HG03354 (cell line): ENCODE measurements at regions not wholly inside any gene's neighbourhood (a gene's known extent, or its start where the extent isn't known, plus 50 kb on each side); places are given as distances from the start of the nearest gene placed in this dataset.
A peak's percentile ranks its signal among the peaks of the same experiment; 100 is the strongest.

Experiments used
- ATAC-seq: cut with Tn5 transposase; IDR thresholded peaks from one replicate; pipeline ENCODE4 v1.9.1; 2021; ENCODE audit warnings: mild to moderate bottlenecking; ENCODE audit not compliant: unreplicated experiment, poor library complexity, severe bottlenecking

DNA sequence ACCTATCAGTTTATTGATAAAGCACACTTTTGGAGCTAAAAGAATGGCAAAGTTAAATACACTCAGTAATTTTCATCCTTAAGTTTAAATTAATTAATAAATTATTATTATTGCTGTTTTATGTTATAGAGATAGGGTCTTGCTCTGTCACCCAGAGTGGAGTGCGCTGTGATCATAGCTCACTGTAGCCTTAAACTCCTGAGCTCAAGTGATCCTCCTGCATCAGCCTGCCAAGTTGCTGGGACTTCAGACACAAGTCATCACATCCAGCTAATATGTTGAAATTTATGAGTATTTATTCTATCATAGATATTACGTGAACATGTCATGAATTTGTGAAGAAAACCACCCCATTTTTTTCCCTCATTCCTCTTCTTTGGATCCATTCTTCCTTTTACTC lies 64.2 kb downstream of the GJA1 start:
- ATAC-seq, result no peak

DNA sequence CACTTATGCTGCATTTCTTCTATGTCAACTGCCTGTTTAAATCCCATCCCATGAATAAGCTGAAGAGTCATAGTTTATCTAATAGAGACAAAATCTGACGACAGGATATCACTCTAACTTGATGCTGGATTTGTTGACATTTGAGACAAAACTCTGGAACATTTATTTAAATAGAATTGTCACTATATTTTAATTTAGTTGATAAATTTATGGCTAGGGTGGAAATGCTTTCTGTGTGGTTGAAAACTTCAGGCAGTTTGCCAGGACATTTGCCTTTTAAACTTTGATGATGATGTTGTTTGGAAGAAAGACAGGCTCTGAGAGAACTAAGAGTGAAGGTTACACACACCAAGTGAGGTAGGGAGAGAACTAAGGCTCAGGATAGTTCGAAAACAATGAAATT lies 68.1 kb downstream of the GJA1 start:
- no peak for ATAC-seq

- peak; percentile 81 for ATAC-seq
These were observed 68.8 kb downstream of the GJA1 start for GRCh38 chr6:121504227-121504626.

DNA sequence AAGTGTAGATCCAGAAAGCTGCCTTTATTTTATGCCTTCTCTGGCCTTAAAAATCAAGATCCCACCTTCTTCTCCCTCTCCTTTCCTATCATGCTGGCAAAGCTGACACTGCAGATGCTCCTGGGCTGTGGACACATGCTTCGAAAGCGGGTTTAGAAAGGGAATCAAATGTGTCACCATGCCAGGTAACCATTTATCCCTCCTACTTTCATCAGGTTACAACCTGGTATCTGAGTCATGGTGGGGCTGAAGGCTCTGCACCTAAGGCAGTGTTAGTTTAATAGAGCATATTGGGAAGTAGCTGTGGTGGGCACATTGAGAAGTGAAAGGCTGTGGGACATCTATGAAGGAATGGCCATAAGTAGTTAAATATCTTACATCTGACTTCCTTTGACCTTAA lies 69.8 kb downstream of the GJA1 start:
- no peak for ATAC-seq

DNA sequence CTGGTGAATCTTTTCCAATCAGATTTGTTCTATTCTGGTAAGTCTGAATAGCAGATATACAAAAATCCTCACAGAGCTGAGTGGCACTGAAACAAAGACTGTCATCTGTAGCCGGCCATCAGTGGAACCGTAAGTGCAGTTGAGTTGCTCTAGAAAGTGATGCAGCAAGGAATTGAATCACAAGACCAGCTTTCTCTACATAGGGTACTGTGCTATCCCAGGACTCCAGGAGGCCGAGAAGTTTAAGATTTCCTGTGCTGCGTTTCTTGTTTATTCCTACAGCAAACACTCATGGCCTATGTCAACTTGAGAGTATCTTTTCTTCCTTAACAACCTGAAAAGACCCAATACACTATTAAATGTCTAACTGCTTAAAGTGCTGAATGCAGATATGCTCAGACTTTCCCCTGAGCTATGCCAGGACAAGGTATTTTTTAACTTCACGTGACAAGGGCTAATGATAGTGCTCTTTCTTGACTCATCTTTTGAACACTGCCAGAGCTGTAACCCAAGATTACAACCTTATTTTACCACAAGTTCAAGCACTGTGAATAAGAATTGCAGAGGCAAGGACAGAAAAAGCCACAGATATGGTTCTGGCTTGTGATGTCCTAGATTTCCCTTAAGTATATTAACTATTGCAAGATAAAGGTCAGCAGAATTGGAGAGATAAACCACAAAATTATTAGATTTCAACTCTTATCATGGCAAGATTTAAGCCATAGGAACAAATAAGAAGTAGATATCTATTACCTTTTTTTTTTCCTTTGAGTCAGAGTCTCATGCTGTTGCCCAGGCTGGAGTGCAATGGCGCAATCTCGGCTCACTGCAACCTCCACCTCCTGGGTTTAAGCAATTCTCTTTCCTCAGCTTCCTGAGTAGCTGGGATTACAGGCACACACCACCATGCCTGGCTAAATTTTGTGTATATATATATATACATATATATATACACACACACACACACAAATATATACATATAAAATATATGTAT lies 71.6 kb downstream of the GJA1 start:
- no peak for ATAC-seq

- no peak for ATAC-seq
These were observed 75.2 kb downstream of the GJA1 start for GRCh38 chr6:121510568-121511177.

DNA sequence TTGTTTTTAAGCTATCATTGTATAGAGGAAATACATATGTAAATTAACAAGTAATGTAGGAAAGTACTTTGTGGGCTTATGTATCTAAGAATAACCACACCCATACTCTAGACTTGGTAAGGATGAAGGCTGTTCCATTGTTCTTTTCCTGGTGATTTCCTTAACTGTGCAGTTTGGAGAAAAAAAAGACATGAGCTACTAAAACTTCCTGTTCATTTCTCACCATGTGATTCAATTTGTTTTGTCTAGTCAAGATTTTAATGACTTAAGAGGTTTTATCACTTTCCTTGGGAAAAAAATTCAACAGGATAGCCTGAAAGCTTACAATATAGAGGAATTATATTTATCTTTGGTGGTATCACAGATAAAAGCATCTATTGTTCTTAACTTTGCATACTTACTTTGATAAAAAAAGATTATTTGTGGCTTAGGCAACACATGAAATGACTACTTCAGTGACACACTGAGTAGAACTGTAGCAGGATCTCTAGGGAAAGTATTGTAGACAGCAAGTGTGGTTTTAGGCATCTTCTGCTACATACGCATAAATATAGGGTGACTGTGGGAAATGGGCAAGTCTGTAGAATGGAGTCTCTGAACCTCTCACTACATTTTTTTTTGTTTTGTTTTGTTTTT lies 80.3 kb downstream of the GJA1 start:
- ATAC-seq, result no peak

DNA sequence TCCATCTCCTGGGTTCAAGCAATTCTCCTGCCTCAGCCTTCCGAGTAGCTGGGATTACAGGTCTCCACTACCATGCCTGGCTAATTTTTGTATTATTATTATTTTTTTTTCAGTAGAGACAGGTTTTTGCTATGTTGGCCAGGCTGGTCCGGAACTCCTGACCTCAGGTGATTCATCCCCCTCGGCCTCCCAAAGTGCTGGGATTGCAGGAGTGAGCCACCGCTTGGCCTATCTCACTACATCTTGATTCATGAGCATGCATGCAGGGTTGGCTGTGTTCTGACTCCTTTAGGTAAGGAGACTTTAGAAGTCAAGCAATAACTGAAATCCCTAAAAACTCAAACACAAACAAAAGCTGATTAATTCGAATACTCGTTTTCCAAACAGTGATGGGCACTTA lies 80.9 kb downstream of the GJA1 start:
- ATAC-seq, result no peak

DNA sequence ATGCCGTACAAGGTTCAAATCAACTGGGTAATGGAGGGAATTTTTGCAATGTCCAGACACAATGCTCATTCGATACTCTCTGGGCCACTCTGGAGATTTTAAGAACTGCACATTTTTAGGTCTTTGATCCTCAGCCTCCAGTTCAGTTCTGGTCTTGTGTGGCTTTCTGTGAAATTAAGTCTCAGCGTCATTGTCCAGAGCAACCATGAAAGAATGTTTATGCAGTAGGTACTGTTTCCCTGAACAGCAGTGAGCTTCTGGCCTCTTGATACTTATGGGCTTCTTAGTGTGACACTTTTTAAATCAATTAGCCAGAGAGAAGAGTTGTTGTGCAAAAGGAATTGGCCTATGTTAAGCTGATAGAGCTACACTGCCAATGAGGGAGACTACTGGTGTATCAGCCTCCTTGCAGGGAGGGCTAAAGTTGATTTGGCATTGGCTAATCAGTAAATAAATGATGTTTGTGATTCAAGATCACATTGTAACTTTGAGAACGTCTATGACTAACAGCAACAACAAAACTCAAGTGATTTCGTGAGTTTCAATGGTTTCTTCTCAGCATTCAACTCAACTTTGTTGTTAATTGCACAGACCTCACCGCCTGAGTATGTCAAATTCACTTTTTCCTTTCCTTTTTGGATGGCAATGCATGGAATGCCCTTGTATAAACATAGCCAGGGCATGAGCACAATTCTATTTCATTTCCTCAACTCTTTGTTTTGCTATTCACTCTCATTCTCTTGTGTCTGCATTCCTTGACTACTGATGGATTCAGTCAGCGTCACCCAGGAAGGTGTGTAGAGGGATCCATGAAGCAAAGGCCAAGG lies 85.1 kb downstream of the GJA1 start:
- no peak for ATAC-seq

GRCh38 chr6:121521164-121521555 lies 85.7 kb downstream of the GJA1 start:
- no peak for ATAC-seq

GRCh38 chr6:121522265-121522664 lies 86.8 kb downstream of the GJA1 start:
- no peak for ATAC-seq

GRCh38 chr6:121522771-121523386 lies 87.4 kb downstream of the GJA1 start:
- ATAC-seq, result no peak

DNA sequence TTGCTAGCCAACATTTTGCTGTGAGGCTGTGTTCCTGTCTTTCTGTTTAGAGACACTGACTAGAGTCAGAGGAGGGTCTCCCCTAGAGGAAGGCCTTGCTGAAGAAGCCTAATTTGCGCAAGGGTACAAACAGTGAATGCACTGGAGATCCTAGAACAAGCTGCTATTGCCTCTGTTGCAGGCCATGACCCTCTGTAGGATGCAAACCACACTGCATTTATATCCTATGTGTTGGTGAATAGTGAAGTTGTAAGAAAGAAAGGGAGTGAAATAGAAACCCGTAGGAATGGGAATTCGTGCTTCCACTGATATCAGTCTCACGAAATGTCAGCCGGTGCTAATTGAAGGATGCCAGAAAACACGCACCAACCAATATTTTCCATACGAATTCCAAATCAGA lies 88.2 kb downstream of the GJA1 start:
- no peak for ATAC-seq

DNA sequence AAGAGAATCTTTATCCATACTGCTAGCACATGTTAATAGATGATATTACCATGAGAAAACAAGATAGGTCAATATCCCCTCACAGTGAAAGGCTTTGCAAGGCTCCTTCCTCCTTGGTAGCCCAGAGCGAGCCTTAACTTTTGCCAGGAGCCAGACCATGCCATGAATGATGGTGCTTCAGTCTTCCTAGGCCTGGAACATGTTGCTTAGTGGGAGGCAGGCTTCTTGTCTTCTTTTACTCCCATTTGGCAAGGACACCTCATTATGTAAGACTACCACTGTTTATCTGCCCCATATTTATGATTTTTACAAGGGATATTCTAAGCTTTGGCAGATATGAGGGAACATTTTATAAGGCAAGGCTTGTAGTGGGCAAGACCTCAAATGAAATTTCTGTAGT lies 90.8 kb downstream of the GJA1 start:
- no peak for ATAC-seq

DNA sequence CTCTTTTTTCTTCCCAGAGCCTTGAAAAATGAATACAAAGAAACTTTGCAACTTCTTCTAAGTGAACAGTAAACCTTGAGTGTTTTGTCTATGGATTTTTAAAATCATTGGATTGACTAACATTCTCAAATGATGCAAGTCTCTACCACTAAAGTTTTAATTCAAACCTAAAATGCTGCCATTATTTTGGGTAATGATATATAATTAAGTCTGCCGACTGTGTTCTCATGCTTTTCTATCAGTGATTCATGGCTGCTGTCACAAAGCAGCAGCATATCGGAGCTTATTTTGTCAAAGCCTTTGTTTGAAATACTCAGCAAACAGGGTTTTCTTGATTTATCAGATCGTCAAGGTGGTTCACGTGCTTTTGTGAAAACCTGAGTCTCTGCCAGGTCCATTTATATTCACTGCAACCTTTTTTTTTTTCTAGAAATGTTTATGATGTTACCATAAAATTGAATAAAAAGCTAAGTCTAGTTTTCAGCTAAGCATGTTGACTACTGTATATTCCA lies 96.3 kb downstream of the GJA1 start:
- no peak for ATAC-seq

- ATAC-seq, result no peak
These were observed 97.9 kb downstream of the GJA1 start for GRCh38 chr6:121533321-121533841.

- no peak for ATAC-seq
These were observed 100.3 kb downstream of the GJA1 start for GRCh38 chr6:121535777-121536176.

DNA sequence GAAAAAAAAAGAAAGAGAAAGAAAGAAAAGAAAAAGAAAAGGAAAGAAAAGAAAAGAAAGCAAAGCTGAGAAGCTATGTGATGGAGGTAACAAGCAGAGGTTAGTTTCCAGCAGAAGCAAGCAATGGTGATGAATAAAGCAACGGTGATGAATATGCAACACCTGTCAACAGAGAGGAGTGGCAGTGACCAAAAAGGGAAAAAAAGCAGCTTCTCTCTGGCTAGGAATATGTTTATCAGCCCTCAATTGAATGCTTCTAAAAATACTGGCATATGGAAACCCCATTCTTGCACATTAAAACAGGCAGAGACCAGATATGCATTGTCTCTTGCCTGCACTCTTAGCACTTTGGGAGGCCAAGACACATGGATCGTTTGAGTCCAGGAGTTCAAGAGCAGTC lies 100.9 kb downstream of the GJA1 start:
- no peak for ATAC-seq

DNA sequence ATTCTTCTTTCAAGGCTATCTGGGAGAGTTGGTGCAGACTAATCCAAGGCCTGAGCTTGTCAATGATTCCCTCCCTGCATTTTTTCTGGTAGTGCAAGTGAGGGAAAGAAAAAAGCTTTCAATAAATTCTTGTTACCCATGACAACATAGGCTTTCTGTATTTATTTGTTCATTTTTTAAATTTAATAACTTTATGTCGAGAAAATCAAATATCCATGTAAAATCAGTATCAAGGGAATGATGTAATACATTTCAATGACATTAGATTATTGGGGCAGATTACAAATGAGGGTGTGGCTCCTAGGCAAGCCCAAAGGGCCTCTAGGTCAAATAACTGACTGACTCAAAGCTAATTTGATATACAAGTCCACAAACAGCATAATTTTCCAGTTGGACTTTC lies 104.0 kb downstream of the GJA1 start:
- ATAC-seq, result no peak
